Liver (tissue), 8 donors: ENCODE measurements at regions not wholly inside any gene's neighbourhood (a gene's known extent, or its start where the extent isn't known, plus 50 kb on each side); places are given as distances from the start of the nearest gene placed in this dataset.

Source experiments
- DNase-seq: peaks from one replicate; pipeline ENCODE4 v3.0.0-alpha.2; 2017; ENCODE audit warnings: low spot score
- H3K27ac ChIP-seq, 2 donors: one replicate each; pipeline ENCODE4 v1.7.0; 2013; ENCODE audit warnings: inconsistent platforms in 2 of 2, low read length in 2 of 2, control low read depth in 1 of 2, low read depth in 1 of 2, mild to moderate bottlenecking in 1 of 2
- H3K27me3 ChIP-seq, 4 donors: one replicate each; pipeline versions ENCODE4 v1.6.1 to v1.7.0; 2013; ENCODE audit warnings: low read length in 3 of 4, inconsistent platforms in 1 of 4, mild to moderate bottlenecking in 1 of 4, moderate library complexity in 1 of 4; ENCODE audit not compliant: control insufficient read depth in 4 of 4, insufficient read depth in 4 of 4
- H3K36me3 ChIP-seq, 4 donors: one replicate each; pipeline versions ENCODE4 v1.6.1 to v1.7.0; 2013; ENCODE audit warnings: low read length in 3 of 4, mild to moderate bottlenecking in 3 of 4, low read depth in 1 of 4, moderate library complexity in 1 of 4; ENCODE audit not compliant: control insufficient read depth in 4 of 4, insufficient read depth in 3 of 4
- H3K4me1 ChIP-seq, 4 donors: one replicate each; pipeline versions ENCODE4 v1.6.1 to v1.7.0; 2013; ENCODE audit warnings: low read length in 3 of 4, mild to moderate bottlenecking in 3 of 4, moderate library complexity in 1 of 4; ENCODE audit not compliant: control insufficient read depth in 4 of 4, insufficient read depth in 4 of 4
- H3K4me3 ChIP-seq, 3 donors: one replicate each; pipeline versions ENCODE4 v1.6.1 to v1.7.0; 2013; ENCODE audit warnings: low read length in 3 of 3, control low read depth in 1 of 3, low read depth in 1 of 3, mild to moderate bottlenecking in 1 of 3
- H3K9ac ChIP-seq, 2 donors: one replicate each; pipeline ENCODE4 v1.7.0; 2013; ENCODE audit warnings: low read length in 2 of 2, mild to moderate bottlenecking in 2 of 2, moderate library complexity in 2 of 2, control low read depth in 1 of 2, low read depth in 1 of 2
- H3K9me3 ChIP-seq, 4 donors: one replicate each; pipeline versions ENCODE4 v1.6.1 to v1.7.0; 2013; ENCODE audit warnings: low read length in 3 of 4; ENCODE audit not compliant: control insufficient read depth in 4 of 4
- ATF3 ChIP-seq: IDR thresholded peaks from 2 replicates; pipeline ENCODE4 v1.6.1; 2016; ENCODE audit warnings: antibody characterized with exemption
- CTCF ChIP-seq: fragments of 150-350 bp; IDR thresholded peaks from 2 replicates; pipeline ENCODE4 v1.5.1; 2017; ENCODE audit warnings: improper control_type of control experiment, low read depth, low read length; ENCODE audit not compliant: missing input control
- EGR1 ChIP-seq, 2 donors: IDR thresholded peaks; 2 replicates each; pipeline ENCODE4 v1.6.1; 2016 to 2018; ENCODE audit warnings: antibody characterized with exemption in 2 of 2, low read depth in 2 of 2
- FOXA1 ChIP-seq: IDR thresholded peaks from 2 replicates; pipeline ENCODE4 v1.6.1; 2016; ENCODE audit warnings: antibody characterized with exemption
- FOXA2 ChIP-seq: IDR thresholded peaks from 2 replicates; pipeline ENCODE4 v1.6.1; 2016; ENCODE audit warnings: antibody characterized with exemption
- GABPA ChIP-seq, 2 donors: IDR thresholded peaks in 1 of 2; conservative IDR thresholded peaks in 1 of 2; 2 replicates each; pipeline ENCODE4 v1.6.1; 2016; ENCODE audit warnings: antibody characterized with exemption in 2 of 2, mild to moderate bottlenecking in 1 of 2, moderate library complexity in 1 of 2
- HNF4A ChIP-seq, 2 donors: conservative IDR thresholded peaks; 2 replicates each; pipeline ENCODE4 v1.6.1; 2016; ENCODE audit warnings: antibody characterized with exemption in 2 of 2, mild to moderate bottlenecking in 2 of 2
- HNF4G ChIP-seq: IDR thresholded peaks from 2 replicates; pipeline ENCODE4 v1.6.1; 2016; ENCODE audit warnings: antibody characterized with exemption
- JUND ChIP-seq, 2 donors: IDR thresholded peaks; 2 replicates each; pipeline ENCODE4 v1.6.1; 2016; ENCODE audit warnings: antibody characterized with exemption in 2 of 2
- NR2F2 ChIP-seq: IDR thresholded peaks from 2 replicates; pipeline ENCODE4 v1.6.1; 2016; ENCODE audit warnings: antibody characterized with exemption
- RAD21 ChIP-seq, 2 donors: IDR thresholded peaks; 2 replicates each; pipeline ENCODE4 v1.6.1; 2016; ENCODE audit warnings: antibody characterized with exemption in 2 of 2, mild to moderate bottlenecking in 2 of 2
- REST ChIP-seq: IDR thresholded peaks from 2 replicates; pipeline ENCODE4 v1.6.1; 2016; ENCODE audit warnings: antibody characterized with exemption, mild to moderate bottlenecking
- RXRA ChIP-seq, 2 donors: IDR thresholded peaks; 2 replicates each; pipeline ENCODE4 v1.6.1; 2017 to 2018; ENCODE audit warnings: antibody characterized with exemption in 2 of 2, mild to moderate bottlenecking in 1 of 2
- SP1 ChIP-seq: IDR thresholded peaks from 2 replicates; pipeline ENCODE4 v1.6.1; 2018; ENCODE audit warnings: antibody characterized with exemption, mild to moderate bottlenecking
- TAF1 ChIP-seq: conservative IDR thresholded peaks from 2 replicates; pipeline ENCODE4 v1.6.1; 2016; ENCODE audit warnings: antibody characterized with exemption, mild to moderate bottlenecking
- YY1 ChIP-seq: IDR thresholded peaks from 2 replicates; pipeline ENCODE4 v1.6.1; 2016; ENCODE audit warnings: antibody characterized with exemption, mild to moderate bottlenecking
- ZBTB33 ChIP-seq: IDR thresholded peaks from 2 replicates; pipeline ENCODE4 v1.6.1; 2016; ENCODE audit warnings: antibody characterized with exemption
- WGBS: extraction: QIAGEN DNeasy Blood & Tissue Kit; methylation state at CpG from one replicate; pipeline ENCODE4 v1.1.7; 2013; 5-methylcytosine and 5-hydroxymethylcytosine counted together
- donor health status: healthy.
- donor health status: healthy.
- donor health status: healthy.
- donor health status: healthy.
- donor health status: healthy.

GRCh38 chr3:117408811-117409210 is 699.2 kb downstream of the TUSC7 start:
- TF ChIP-seq REST (no peak), HNF4G (no peak), GABPA (IDR thresholded peaks at IDR 0.05 in 1 of 2, conservative IDR thresholded peaks at IDR 0.05 in 1 of 2) (no peak), CTCF (no peak), SP1 (no peak), NR2F2 (no peak), YY1 (no peak), ZBTB33 (no peak), JUND (IDR thresholded peaks at IDR 0.05) (no peak), FOXA2 (no peak)
- no peak overlapping the region for H3K4me3 ChIP-seq

GRCh38 chr3:117409256-117409655 is 699.7 kb downstream of the TUSC7 start:
- WGBS = 82% methylated on average over 1 of the region's 1 CpG
- Histone ChIP-seq H3K27me3 (no peaks in the 10 kb centered on the region), H3K4me3 (no peak overlapping the region), H3K9ac (no peak overlapping the region), H3K4me1 (no peaks in the 10 kb centered on the region), H3K36me3 (no peaks in the 10 kb centered on the region), H3K9me3 (no peaks in the 10 kb centered on the region), H3K27ac (no peak overlapping the region)
- no peak for DNase-seq
- TF ChIP-seq EGR1 (IDR thresholded peaks at IDR 0.05; ENCODE audit: low read depth in 2 of 2) = no peak
- no peak for TF ChIP-seq FOXA1
- TF ChIP-seq CTCF = no peak
- TF ChIP-seq TAF1 = no peak
- no peak for TF ChIP-seq FOXA2
- TF ChIP-seq ATF3 = no peak
- no peak for TF ChIP-seq ZBTB33
- TF ChIP-seq RAD21 (IDR thresholded peaks at IDR 0.05) = no peak
- no peak for TF ChIP-seq YY1
- TF ChIP-seq SP1 = no peak
- TF ChIP-seq NR2F2 = no peak
- TF ChIP-seq REST = no peak
- no peak for TF ChIP-seq RXRA (IDR thresholded peaks at IDR 0.05)
- no peak for TF ChIP-seq HNF4A (conservative IDR thresholded peaks at IDR 0.05)

More at GRCh38 chr3:117408811-117409210, 699.2 kb downstream of the TUSC7 start:
- H3K9ac ChIP-seq = no peak overlapping the region
- no peaks in the 10 kb centered on the region for H3K9me3 ChIP-seq
- no peaks in the 10 kb centered on the region for H3K4me1 ChIP-seq
- H3K27ac ChIP-seq = no peak overlapping the region
- DNase-seq = no peak
- H3K36me3 ChIP-seq = no peaks in the 10 kb centered on the region
- H3K27me3 ChIP-seq = no peaks in the 10 kb centered on the region
